Activated T-helper 2 cell treated with anti-CD3 and anti-CD28 coated beads, Interferon-gamma antibody, Interleukin-2, Interleukin-4, amounts not matched to agents 10 μg/mL and 5 μg/mL and 100 μg/mL, durations not matched to agents 14 hours and 24 hours and 36 hours (primary cell): ENCODE measurements at regions not wholly inside any gene's neighbourhood (a gene's known extent, or its start where the extent isn't known, plus 50 kb on each side); places are given as distances from the start of the nearest gene placed in this dataset.

Experiments used
- DNase-seq: peaks from one replicate; pipeline ENCODE4 v3.0.0; 2021; ENCODE audit warnings: low spot score
- H3K27ac Mint-ChIP-seq: one replicate; pipeline ENCODE4 v1.8.0; 2021; ENCODE audit warnings: mixed read lengths
- H3K27me3 Mint-ChIP-seq: one replicate; pipeline ENCODE4 v1.8.0; 2021; ENCODE audit warnings: low read depth, mixed read lengths
- H3K36me3 Mint-ChIP-seq: one replicate; pipeline ENCODE4 v1.8.0; 2021; ENCODE audit warnings: low read depth, mixed read lengths
- H3K4me1 Mint-ChIP-seq: one replicate; pipeline ENCODE4 v1.8.0; 2021; ENCODE audit warnings: low read depth, mixed read lengths
- H3K4me3 Mint-ChIP-seq: one replicate; pipeline ENCODE4 v1.8.0; 2021; ENCODE audit warnings: low read depth, mild to moderate bottlenecking, moderate library complexity, mixed read lengths
- H3K9me3 Mint-ChIP-seq: one replicate; pipeline ENCODE4 v1.8.0; 2021; ENCODE audit warnings: mixed read lengths
- intact Hi-C: fragments of 100-400 bp; cut with micrococcal nuclease; formaldehyde crosslinking; loops from one replicate; pipeline ENCODE4 v1.15.1; 2023

- H3K27ac Mint-ChIP-seq = no peak overlapping the region
- H3K27me3 Mint-ChIP-seq = no peaks in the 10 kb centered on the region
- peaks cover 4% of the 10 kb centered on the region for H3K9me3 Mint-ChIP-seq
- H3K36me3 Mint-ChIP-seq = no peaks in the 10 kb centered on the region
- no peak overlapping the region for H3K4me3 Mint-ChIP-seq
- intact Hi-C loops = no loop called here
- DNase-seq = no peak
- H3K4me1 Mint-ChIP-seq = no peaks in the 10 kb centered on the region
Observed at GRCh38 chr6:56005426-56005825, 130.0 kb upstream of the BMP5 start.

GRCh38 chr6:56004426-56004825 is 129.0 kb upstream of the BMP5 start:
- intact Hi-C loops = no loop called here
- DNase-seq = no peak
- Mint-ChIP-seq H3K27me3 (no peaks in the 10 kb centered on the region), H3K4me1 (no peaks in the 10 kb centered on the region), H3K9me3 (peaks cover 4% of the 10 kb centered on the region), H3K27ac (no peak overlapping the region), H3K36me3 (no peaks in the 10 kb centered on the region), H3K4me3 (no peak overlapping the region)

- H3K27ac Mint-ChIP-seq = no peak overlapping the region
- no peaks in the 10 kb centered on the region for H3K27me3 Mint-ChIP-seq
- intact Hi-C loops = no loop called here
- no peaks in the 10 kb centered on the region for H3K4me1 Mint-ChIP-seq
- H3K4me3 Mint-ChIP-seq = no peak overlapping the region
- DNase-seq = no peak
- no peaks in the 10 kb centered on the region for H3K36me3 Mint-ChIP-seq
- no peaks in the 10 kb centered on the region for H3K9me3 Mint-ChIP-seq
Observed at GRCh38 chr6:56003616-56004015, 128.2 kb upstream of the BMP5 start.

DNA sequence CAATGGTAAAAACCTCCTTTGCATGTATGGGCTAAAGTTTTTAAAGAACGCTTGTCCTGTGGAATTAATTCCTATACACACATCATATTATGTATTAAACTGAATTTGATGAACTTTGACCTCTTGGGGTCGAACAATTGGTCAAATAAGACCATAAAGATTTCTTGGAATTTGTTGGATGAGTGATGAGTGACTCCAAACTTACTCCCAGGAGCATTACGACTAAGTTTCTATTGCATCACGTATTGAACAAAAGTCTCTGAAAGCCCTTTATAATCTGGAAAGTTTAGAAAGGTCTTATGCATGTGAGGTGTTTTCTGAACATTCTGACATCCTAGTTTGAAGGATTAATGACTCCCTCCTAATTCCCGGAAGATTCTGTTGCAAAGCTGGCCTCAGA is 126.9 kb upstream of the BMP5 start:
- no peak overlapping the region for H3K4me3 Mint-ChIP-seq
- H3K4me1 Mint-ChIP-seq = no peaks in the 10 kb centered on the region
- intact Hi-C loops = no loop called here

DNA sequence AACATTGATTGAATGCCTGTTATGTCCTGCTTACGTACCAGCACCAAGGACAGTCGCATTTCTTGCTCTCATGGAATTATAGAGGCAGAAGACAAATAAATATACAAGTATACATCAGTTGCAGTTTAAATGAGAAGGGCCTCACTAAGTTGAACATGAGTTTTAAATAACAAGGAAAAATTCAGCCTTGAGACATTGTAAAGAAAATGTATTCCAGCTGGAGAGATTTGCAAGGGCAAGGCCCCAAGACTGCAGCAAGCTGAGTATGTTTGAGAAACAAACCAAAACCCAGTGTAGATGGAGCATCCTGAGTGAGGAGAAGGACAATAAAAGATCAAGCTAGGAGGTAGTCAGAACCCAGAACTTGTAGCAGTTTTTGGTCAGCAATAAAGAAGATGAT is 123.2 kb upstream of the BMP5 start:
- Mint-ChIP-seq H3K9me3 (peaks cover 13% of the 10 kb centered on the region), H3K36me3 (no peaks in the 10 kb centered on the region), H3K4me3 (no peak overlapping the region), H3K27ac (no peak overlapping the region), H3K4me1 (no peaks in the 10 kb centered on the region), H3K27me3 (no peaks in the 10 kb centered on the region)
- DNase-seq = no peak
- intact Hi-C loops = no loop called here

More for the DNA sequence above, 126.9 kb upstream of the BMP5 start:
- no peaks in the 10 kb centered on the region for H3K9me3 Mint-ChIP-seq
- no peaks in the 10 kb centered on the region for H3K36me3 Mint-ChIP-seq
- no peaks in the 10 kb centered on the region for H3K27me3 Mint-ChIP-seq
- DNase-seq = no peak
- no peak overlapping the region for H3K27ac Mint-ChIP-seq

DNA sequence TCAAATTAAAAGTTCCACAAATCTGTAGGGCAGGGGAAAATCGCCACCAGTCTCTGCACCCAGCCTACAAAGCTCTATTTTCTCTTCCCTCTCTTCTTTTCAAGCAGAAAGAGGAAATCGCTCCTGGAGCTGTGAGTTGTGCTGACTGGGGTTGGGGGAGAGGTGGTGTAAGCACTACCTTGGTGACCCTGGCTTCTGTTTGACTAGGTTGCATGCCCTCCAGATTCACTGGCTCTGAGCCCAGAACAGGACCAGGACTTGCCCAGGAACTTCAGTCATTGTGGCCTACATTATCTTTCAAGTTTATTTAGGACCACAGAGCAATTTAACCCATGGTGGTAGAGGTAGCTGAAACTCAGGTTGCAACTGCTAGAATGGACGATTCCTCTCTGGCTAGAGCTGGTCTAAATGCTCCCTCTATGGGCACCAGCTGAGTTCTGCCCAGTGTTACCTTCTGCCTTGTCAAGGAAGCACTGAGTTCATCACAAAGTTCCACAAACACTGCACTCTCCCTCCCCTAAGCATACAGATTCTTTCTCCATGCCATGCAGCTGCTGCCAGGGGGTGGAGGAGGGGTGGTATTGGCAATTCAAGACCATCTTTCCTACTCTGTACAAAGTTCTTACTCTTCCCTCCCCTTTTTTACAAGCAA is 122.0 kb upstream of the BMP5 start:
- H3K9me3 Mint-ChIP-seq = peaks cover 17% of the 10 kb centered on the region
- intact Hi-C loops = no loop called here
- H3K27me3 Mint-ChIP-seq = no peaks in the 10 kb centered on the region
- no peak overlapping the region for H3K27ac Mint-ChIP-seq
- no peak overlapping the region for H3K4me3 Mint-ChIP-seq
- H3K36me3 Mint-ChIP-seq = no peaks in the 10 kb centered on the region
- no peak for DNase-seq
- H3K4me1 Mint-ChIP-seq = no peaks in the 10 kb centered on the region

- Mint-ChIP-seq H3K9me3 (peaks cover 25% of the 10 kb centered on the region), H3K36me3 (no peaks in the 10 kb centered on the region), H3K4me3 (no peak overlapping the region), H3K27me3 (no peaks in the 10 kb centered on the region), H3K4me1 (no peaks in the 10 kb centered on the region), H3K27ac (no peak overlapping the region)
- intact Hi-C loops = no loop called here
- no peak for DNase-seq
Observed at GRCh38 chr6:55994531-55994930, 119.1 kb upstream of the BMP5 start.

DNA sequence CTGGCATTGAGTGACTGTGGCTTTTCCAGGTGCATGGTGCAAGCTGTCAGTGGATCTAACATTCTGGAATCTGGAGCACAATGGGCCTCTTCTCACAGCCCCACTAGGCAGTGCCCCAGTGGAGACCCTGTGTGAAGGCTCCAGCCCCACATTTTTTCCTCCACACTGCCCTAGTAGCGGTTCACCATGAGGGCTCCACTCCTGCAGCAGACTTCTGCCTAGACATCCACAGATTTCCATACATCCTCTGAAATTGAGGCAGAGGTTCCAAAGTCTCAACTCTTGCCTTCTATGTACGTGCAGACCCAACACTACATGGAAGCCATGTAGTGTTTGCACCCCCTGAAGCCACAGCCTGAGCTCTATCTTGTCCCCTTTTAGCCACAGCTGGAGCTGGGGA is 118.0 kb upstream of the BMP5 start:
- no peak for DNase-seq

DNA sequence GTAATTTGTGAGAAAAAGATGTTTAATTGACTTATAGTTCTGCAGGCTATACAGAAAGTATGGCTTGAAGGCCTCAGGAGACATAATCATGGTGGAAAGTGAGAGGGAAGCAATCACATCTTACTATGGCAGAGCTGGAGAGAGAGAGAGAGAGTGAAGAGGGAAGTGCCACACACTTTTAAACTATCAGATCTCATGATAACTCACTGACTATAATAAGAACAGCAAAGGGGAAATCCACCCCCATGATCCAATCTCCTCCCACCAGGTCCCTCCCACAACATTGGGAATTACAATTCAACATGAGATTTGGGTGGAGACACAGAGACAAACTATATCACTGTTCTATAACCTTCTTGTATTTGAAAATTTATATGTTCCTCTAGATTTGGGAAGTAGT is 117.2 kb upstream of the BMP5 start:
- Mint-ChIP-seq H3K27me3 (no peaks in the 10 kb centered on the region), H3K36me3 (no peaks in the 10 kb centered on the region), H3K4me1 (no peaks in the 10 kb centered on the region), H3K27ac (no peak overlapping the region), H3K9me3 (peaks cover 26% of the 10 kb centered on the region), H3K4me3 (no peak overlapping the region)
- intact Hi-C loops = no loop called here
- no peak for DNase-seq

More for the DNA sequence above, 118.0 kb upstream of the BMP5 start:
- no peak overlapping the region for H3K4me3 Mint-ChIP-seq
- intact Hi-C loops = no loop called here
- H3K36me3 Mint-ChIP-seq = no peaks in the 10 kb centered on the region
- H3K9me3 Mint-ChIP-seq = peaks cover 26% of the 10 kb centered on the region
- H3K27me3 Mint-ChIP-seq = no peaks in the 10 kb centered on the region
- no peak overlapping the region for H3K27ac Mint-ChIP-seq
- H3K4me1 Mint-ChIP-seq = no peaks in the 10 kb centered on the region

- intact Hi-C loops = no loop called here
- peaks cover 8% of the 10 kb centered on the region for H3K9me3 Mint-ChIP-seq
Observed at GRCh38 chr6:55985309-55985708, 109.9 kb upstream of the BMP5 start.

DNA sequence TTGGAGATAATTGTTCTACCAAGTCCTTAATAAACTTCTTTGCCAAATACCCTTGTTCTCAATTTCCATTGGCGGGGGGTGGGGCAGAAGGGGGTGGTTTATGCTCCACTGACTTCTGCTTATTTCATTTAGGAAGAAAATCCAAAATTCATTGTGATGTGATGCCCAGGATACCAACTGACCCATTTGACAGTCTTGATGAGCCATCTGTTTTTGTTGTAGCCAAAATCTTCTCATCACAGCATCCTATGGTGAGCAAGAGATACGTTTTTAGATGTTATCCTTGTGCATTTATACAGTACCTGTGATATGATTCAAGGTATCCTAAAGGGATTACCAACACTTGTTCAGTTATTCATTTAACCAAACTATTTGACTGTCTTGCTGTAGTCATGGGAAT is 108.5 kb upstream of the BMP5 start:
- Mint-ChIP-seq H3K4me3 (no peak overlapping the region), H3K9me3 (no peaks in the 10 kb centered on the region), H3K27me3 (no peaks in the 10 kb centered on the region), H3K27ac (no peak overlapping the region), H3K4me1 (no peaks in the 10 kb centered on the region), H3K36me3 (no peaks in the 10 kb centered on the region)
- intact Hi-C loops = loop anchor here (5.0 kb wide), 1 partner anchor 608 kb away; no protein-coding TSS in a partner anchor
- no peak for DNase-seq

More at GRCh38 chr6:55985309-55985708, 109.9 kb upstream of the BMP5 start:
- Mint-ChIP-seq H3K4me1 (no peaks in the 10 kb centered on the region), H3K36me3 (no peaks in the 10 kb centered on the region), H3K27ac (no peak overlapping the region), H3K27me3 (no peaks in the 10 kb centered on the region), H3K4me3 (no peak overlapping the region)
- DNase-seq = no peak

DNA sequence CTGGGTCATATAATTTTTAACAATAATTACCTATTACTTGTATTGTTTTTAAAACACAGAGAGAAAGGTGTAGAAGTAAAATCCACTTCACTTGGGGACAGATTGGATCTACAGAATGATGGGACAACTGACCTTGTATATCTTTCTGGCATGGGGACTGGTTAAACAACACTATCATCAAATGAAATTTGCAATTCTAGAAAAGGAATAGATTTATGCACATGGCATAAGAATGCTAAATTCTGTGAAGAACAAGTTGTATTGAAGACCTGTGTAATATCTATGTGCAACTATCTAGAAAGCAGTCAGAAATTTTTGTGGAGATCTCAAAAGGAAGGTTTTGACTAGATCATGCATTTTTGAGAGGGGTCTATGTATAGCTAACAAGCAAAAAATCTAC is 106.3 kb upstream of the BMP5 start:
- Mint-ChIP-seq H3K36me3 (no peaks in the 10 kb centered on the region), H3K9me3 (no peaks in the 10 kb centered on the region), H3K27ac (no peak overlapping the region), H3K4me3 (no peak overlapping the region), H3K4me1 (no peaks in the 10 kb centered on the region), H3K27me3 (no peaks in the 10 kb centered on the region)
- intact Hi-C loops = loop anchor here (5.0 kb wide), 1 partner anchor 611 kb away; no protein-coding TSS in a partner anchor
- no peak for DNase-seq

DNA sequence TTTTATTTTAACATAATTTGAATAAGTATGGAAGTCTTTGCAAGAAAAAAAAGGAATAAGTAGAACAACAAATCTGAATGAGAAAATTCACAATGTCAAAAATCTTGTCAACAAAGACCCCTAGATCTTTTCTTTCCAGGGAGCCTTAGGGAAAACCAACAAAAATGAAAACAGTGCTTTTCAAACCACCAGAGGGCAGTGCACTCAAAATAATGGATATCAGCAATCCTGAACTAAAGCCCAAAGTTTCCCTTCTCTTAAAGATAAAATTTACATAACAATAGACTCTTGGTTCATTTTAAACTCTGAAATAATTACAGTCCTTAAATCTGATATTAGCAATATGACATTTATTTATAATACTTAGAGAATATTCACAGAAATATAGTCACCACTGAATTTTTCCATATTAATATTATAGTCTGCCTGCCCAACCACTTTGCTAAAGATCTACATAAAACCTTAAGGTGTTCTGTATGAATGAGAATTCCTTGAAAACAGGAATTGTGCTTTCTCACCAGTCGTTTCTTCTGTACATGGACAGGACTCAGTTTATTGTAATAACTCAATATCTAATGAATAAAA is 105.3 kb upstream of the BMP5 start:
- intact Hi-C loops = loop anchor here (5.0 kb wide), 1 partner anchor 612 kb away; no protein-coding TSS in a partner anchor
- Mint-ChIP-seq H3K27ac (no peak overlapping the region), H3K9me3 (no peaks in the 10 kb centered on the region), H3K27me3 (no peaks in the 10 kb centered on the region), H3K4me3 (no peak overlapping the region), H3K36me3 (no peaks in the 10 kb centered on the region), H3K4me1 (no peaks in the 10 kb centered on the region)
- DNase-seq = no peak
